RWPE1 (cell line): ENCODE measurements at regions not wholly inside any gene's neighbourhood (a gene's known extent, or its start where the extent isn't known, plus 50 kb on each side); places are given as distances from the start of the nearest gene placed in this dataset.

Experiments
- CTCF ChIA-PET: fragments of 350-600 bp; sonication (Branson Sonifier 250); formaldehyde crosslinking; extraction: SDS; loops from one replicate; lab custom pipeline; 2021; lab: Yijun Ruan, JAX
- POLR2A ChIA-PET: fragments of 400-600 bp; formaldehyde crosslinking; extraction: SDS; loops from one replicate; lab custom pipeline; 2020; ENCODE audit warnings: antibody characterized with exemption; ENCODE audit not compliant: low non-redundant PET; lab: Yijun Ruan, JAX
- DNase-seq: peaks from one replicate; pipeline ENCODE4 v3.0.0; 2012; ENCODE audit warnings: low spot score
- H3K27ac ChIP-seq: fragments of 450-650 bp; 2 replicates; pipeline ENCODE4 v1.5.1; 2017
- TF ChIP-seq, protein P1 (sequence below): fragments of 450-650 bp; conservative IDR thresholded peaks from 2 replicates; pipeline ENCODE4 v1.5.1; 2017; ENCODE audit warnings: low read depth, mild to moderate bottlenecking

DNA sequence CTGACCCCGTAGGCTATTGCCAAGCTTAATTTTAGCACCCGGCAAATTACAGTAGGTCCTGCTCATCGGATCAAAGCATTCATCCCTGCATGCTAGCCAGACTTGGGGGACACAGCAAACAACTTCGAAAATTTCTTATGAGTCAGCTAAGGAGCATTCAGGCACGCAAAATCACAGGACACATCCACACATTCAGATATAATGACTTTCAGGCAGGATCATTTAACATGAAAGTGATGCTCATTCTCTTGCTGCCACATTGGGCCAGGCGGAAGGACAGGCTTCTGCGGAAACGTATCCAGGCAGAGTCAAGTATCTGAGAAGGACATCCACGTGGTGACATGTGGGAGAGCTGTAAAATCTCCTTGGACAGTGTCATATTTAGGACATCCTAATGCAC is 474.0 kb upstream of the NRP1 start:
- DNase-seq: no peak
- ChIA-PET CTCF (no interaction called here), POLR2A (no interaction called here)
- TF ChIP-seq, protein P1, sequence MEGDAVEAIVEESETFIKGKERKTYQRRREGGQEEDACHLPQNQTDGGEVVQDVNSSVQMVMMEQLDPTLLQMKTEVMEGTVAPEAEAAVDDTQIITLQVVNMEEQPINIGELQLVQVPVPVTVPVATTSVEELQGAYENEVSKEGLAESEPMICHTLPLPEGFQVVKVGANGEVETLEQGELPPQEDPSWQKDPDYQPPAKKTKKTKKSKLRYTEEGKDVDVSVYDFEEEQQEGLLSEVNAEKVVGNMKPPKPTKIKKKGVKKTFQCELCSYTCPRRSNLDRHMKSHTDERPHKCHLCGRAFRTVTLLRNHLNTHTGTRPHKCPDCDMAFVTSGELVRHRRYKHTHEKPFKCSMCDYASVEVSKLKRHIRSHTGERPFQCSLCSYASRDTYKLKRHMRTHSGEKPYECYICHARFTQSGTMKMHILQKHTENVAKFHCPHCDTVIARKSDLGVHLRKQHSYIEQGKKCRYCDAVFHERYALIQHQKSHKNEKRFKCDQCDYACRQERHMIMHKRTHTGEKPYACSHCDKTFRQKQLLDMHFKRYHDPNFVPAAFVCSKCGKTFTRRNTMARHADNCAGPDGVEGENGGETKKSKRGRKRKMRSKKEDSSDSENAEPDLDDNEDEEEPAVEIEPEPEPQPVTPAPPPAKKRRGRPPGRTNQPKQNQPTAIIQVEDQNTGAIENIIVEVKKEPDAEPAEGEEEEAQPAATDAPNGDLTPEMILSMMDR: no peak
- no peak overlapping the region for H3K27ac ChIP-seq

DNA sequence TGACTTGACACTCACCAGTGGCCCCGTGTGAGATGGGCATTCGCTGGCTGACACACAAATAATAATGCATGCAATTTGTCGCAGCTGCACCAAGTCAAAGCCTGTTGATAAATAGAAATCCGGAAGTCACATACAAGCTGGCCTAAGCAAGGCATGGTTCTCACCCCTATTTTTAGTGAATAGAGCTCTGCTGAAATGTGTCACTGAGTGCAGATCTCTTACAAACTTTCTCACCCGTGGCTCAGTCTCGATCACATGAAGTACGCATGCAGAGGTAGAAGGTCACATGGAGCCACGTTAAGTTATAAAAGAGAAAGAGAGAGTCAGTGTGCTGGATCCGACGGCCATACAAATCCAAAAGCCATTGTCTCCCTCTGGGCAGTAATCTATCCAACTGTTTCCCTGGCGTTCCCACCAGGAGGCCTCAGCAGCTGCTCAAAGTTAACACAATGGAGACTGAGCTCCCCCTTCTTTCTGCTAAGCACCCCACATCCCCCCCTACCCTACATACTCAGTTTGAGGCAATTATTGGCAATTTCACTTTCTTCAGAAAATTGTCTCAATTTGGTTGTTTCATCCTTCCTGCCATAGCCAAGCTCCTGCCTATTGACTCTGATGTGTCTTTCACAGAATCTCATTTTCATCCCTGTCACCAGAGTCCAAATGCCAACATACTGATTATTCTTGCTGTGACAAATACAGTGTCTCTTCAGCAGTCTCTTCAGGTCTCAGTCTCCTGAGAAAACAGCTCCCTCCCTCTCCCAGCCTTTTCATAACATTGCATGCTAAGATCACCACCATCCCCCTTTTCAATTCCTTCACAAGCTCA is 473.3 kb upstream of the NRP1 start:
- TF ChIP-seq, protein P1: no peak
- POLR2A ChIA-PET: no interaction called here
- DNase-seq: no peak

DNA sequence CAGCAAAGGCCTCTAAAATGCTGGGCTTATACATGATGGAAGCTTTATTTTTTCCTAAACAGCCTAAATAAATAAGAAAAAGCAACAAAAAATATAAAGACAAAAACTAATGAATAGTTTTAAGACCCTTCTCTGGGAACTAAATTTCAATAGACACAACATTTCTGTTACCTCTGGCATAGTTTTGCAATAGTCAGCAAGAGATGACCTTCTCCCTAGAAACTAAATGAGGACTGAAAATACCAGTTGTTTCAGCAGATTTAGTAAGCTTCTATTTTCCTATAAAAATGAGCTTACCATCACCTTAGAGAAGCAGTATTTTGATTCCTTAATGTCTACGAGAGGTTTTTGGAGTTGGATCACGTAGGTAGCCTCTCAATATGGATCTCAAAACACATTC is 471.4 kb upstream of the NRP1 start:
- CTCF ChIA-PET: interaction anchor here (0.6 kb wide), 1 partner anchor 65 kb away, joined by 6 read pairs; no protein-coding TSS in a partner anchor
- no peak for DNase-seq
- no peak overlapping the region for H3K27ac ChIP-seq
- TF ChIP-seq, protein P1: no peak
- POLR2A ChIA-PET: no interaction called here

More for the DNA sequence above, 473.3 kb upstream of the NRP1 start:
- no peak overlapping the region for H3K27ac ChIP-seq
- CTCF ChIA-PET: no interaction called here

- no peak overlapping the region for H3K27ac ChIP-seq
- DNase-seq: no peak
- TF ChIP-seq, protein P1: no peak
- POLR2A ChIA-PET: no interaction called here
- CTCF ChIA-PET: interaction anchor here (0.5 to 0.6 kb wide), 2 partner anchors 29 to 31 kb away, joined by 3 to 4 read pairs; no protein-coding TSS in a partner anchor
These were observed 470.1 kb upstream of the NRP1 start for GRCh38 chr10:33804584-33804983.

DNA sequence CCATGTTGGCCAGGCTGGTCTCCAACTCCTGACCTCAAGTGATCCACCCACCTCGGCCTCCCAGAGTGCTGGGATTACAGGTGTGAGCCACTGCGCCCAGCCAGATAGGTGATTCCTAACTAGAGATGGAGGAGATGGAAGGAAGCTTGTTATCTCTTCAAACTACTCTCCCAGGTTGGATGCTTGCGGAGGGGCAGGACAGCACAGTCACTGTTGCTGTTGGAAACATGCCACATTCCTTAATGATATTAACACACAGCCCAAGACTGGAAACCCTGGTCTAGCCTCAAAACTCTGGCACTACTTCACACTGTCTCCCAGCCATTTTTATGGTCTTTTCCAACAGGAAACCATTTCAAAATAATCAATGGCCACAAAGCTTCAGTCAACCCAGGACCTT is 468.8 kb upstream of the NRP1 start:
- peak; percentile 26 for DNase-seq
- ChIA-PET POLR2A (no interaction called here), CTCF (no interaction called here)
- no peak overlapping the region for H3K27ac ChIP-seq
- TF ChIP-seq, protein P1: no peak

GRCh38 chr10:33802566-33802965 is 468.1 kb upstream of the NRP1 start:
- ChIA-PET CTCF (no interaction called here), POLR2A (no interaction called here)
- H3K27ac ChIP-seq: no peak overlapping the region

More at GRCh38 chr10:33802566-33802965, 468.1 kb upstream of the NRP1 start:
- TF ChIP-seq, protein P1: no peak
- no peak for DNase-seq
